ENCODE measurements at regions not wholly inside any gene's neighbourhood (a gene's known extent, or its start where the extent isn't known, plus 50 kb on each side); places are given as distances from the start of the nearest gene placed in this dataset.

- DNase-seq (ENCODE audit: low read depth in 2 of 2): no peak
Observed at GRCh38 chr12:65517656-65518210, 239.2 kb downstream of the MSRB3 start.

GRCh38 chr12:65518771-65519170 is 240.3 kb downstream of the MSRB3 start:
- no peak for DNase-seq (ENCODE audit: low read depth in 2 of 2)

- no peak for DNase-seq (ENCODE audit: low read depth in 2 of 2)
Observed at GRCh38 chr12:65520658-65521057, 242.2 kb downstream of the MSRB3 start.

- DNase-seq (ENCODE audit: low read depth in 2 of 2): no peak
Observed at GRCh38 chr12:65522956-65523860, 244.7 kb downstream of the MSRB3 start.

- DNase-seq (ENCODE audit: low read depth in 2 of 2): no peak
Observed at GRCh38 chr12:65524666-65525065, 246.2 kb downstream of the MSRB3 start.

GRCh38 chr12:65525491-65526141 is 247.1 kb downstream of the MSRB3 start:
- DNase-seq (ENCODE audit: low read depth in 2 of 2): no peak

- no peak for DNase-seq (ENCODE audit: low read depth in 2 of 2)
Observed at GRCh38 chr12:65526311-65526710, 247.8 kb downstream of the MSRB3 start.

GRCh38 chr12:65528127-65528526 is 249.6 kb downstream of the MSRB3 start:
- DNase-seq (ENCODE audit: low read depth in 2 of 2): no peak

GRCh38 chr12:65529106-65529505 is 250.6 kb downstream of the MSRB3 start:
- DNase-seq (ENCODE audit: low read depth in 2 of 2): no peak

GRCh38 chr12:65529771-65530435 is 251.4 kb downstream of the MSRB3 start:
- no peak for DNase-seq (ENCODE audit: low read depth in 2 of 2)

- no peak for DNase-seq (ENCODE audit: low read depth in 2 of 2)
Observed at GRCh38 chr12:65532162-65532561, 253.7 kb downstream of the MSRB3 start.

- no peak for DNase-seq (ENCODE audit: low read depth in 2 of 2)
Observed at GRCh38 chr12:65532764-65533163, 254.3 kb downstream of the MSRB3 start.

GRCh38 chr12:65533177-65533883 is 254.8 kb downstream of the MSRB3 start:
- no peak for DNase-seq (ENCODE audit: low read depth in 2 of 2)

- DNase-seq (ENCODE audit: low read depth in 2 of 2): no peak
Observed at GRCh38 chr12:65534238-65534841, 255.9 kb downstream of the MSRB3 start.

GRCh38 chr12:65535946-65536345 is 257.5 kb downstream of the MSRB3 start:
- DNase-seq (ENCODE audit: low read depth in 2 of 2): no peak

GRCh38 chr12:65536351-65536750 is 257.9 kb downstream of the MSRB3 start:
- DNase-seq (ENCODE audit: low read depth in 2 of 2): no peak

GRCh38 chr12:65536876-65537681 is 258.6 kb downstream of the MSRB3 start:
- DNase-seq (ENCODE audit: low read depth in 2 of 2): no peak

- DNase-seq (ENCODE audit: low read depth in 2 of 2): no peak
Observed at GRCh38 chr12:65537978-65538377, 259.5 kb downstream of the MSRB3 start.

- no peak for DNase-seq (ENCODE audit: low read depth in 2 of 2)
Observed at GRCh38 chr12:65539023-65539422, 260.5 kb downstream of the MSRB3 start.

- no peak for DNase-seq (ENCODE audit: low read depth in 2 of 2)
Observed at GRCh38 chr12:65540140-65540539, 261.7 kb downstream of the MSRB3 start.
